A549 (cell line): ENCODE measurements at regions not wholly inside any gene's neighbourhood (a gene's known extent, or its start where the extent isn't known, plus 50 kb on each side); places are given as distances from the start of the nearest gene placed in this dataset.

Experiments used
- HOXA7 ChIP-seq: fragments of 250-450 bp; sonication (Bioruptor Pico); IDR thresholded peaks from 2 replicates; pipeline ENCODE4 v1.5.0; 2020; ENCODE audit warnings: mild to moderate bottlenecking, moderate library complexity
- MYC ChIP-seq: IDR thresholded peaks from 2 replicates; pipeline ENCODE4 v1.6.1; 2012; ENCODE audit warnings: mild to moderate bottlenecking, inconsistent platforms, low read length, improper control_type of control experiment, borderline replicate concordance
- NFE2L2 ChIP-seq: fragments of 150-350 bp; conservative IDR thresholded peaks from 2 replicates; pipeline ENCODE4 v1.6.1; 2014; ENCODE audit warnings: low read length
- PBX3 ChIP-seq: IDR thresholded peaks from 2 replicates; pipeline ENCODE4 v1.6.1; 2012
- POLR2A ChIP-seq: IDR thresholded peaks from 2 replicates; pipeline ENCODE4 v1.6.1; 2012; ENCODE audit warnings: mild to moderate bottlenecking, low read length
- REST ChIP-seq: fragments of 200-600 bp; sonication (generic); IDR thresholded peaks from 2 replicates; pipeline ENCODE4 v1.6.1; 2016; ENCODE audit warnings: antibody characterized with exemption, mild to moderate bottlenecking, moderate library complexity
- SMC3 ChIP-seq: fragments of >200 bp; sonication (Bioruptor Twin); formaldehyde crosslinking; IDR thresholded peaks from 3 replicates; pipeline ENCODE4 v1.6.1; 2018; ENCODE audit warnings: inconsistent platforms
- TF ChIP-seq, protein P1 (sequence below): fragments of >200 bp; sonication (Bioruptor Twin); formaldehyde crosslinking; IDR thresholded peaks from 3 replicates; pipeline ENCODE4 v1.5.1; 2016

GRCh38 chr2:61640406-61640805 is 102.2 kb upstream of the XPO1 start:
- TF ChIP-seq, protein P1, sequence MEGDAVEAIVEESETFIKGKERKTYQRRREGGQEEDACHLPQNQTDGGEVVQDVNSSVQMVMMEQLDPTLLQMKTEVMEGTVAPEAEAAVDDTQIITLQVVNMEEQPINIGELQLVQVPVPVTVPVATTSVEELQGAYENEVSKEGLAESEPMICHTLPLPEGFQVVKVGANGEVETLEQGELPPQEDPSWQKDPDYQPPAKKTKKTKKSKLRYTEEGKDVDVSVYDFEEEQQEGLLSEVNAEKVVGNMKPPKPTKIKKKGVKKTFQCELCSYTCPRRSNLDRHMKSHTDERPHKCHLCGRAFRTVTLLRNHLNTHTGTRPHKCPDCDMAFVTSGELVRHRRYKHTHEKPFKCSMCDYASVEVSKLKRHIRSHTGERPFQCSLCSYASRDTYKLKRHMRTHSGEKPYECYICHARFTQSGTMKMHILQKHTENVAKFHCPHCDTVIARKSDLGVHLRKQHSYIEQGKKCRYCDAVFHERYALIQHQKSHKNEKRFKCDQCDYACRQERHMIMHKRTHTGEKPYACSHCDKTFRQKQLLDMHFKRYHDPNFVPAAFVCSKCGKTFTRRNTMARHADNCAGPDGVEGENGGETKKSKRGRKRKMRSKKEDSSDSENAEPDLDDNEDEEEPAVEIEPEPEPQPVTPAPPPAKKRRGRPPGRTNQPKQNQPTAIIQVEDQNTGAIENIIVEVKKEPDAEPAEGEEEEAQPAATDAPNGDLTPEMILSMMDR, result no peak
- no peak for TF ChIP-seq NFE2L2
- no peak for TF ChIP-seq POLR2A
- TF ChIP-seq SMC3, result no peak
- no peak for TF ChIP-seq MYC
- TF ChIP-seq PBX3, result no peak
- TF ChIP-seq REST, result no peak
- TF ChIP-seq HOXA7 (CRISPR knock-in tag), result no peak
